ENCODE measurements at regions not wholly inside any gene's neighbourhood (a gene's known extent, or its start where the extent isn't known, plus 50 kb on each side); places are given as distances from the start of the nearest gene placed in this dataset.

DNA sequence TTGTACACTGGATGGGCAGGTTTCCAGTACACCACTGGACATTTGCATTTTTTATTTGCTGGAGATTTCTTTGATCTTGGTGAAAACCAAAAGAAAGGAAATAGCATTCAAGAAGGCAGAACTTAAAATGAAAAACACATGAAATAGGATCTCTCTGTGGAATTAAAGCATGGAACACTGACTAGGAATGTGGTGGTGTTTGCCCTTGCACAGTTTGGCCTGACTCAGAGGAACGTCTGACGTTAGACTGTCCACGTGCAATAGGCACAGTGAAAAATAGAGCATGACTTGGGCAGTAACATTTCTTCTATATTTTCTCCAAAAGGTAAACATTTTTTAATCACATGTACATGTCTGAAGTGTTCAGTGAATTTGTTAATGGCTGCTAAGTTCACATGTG lies 474.1 kb upstream of the PRICKLE1 start:
- no peak for TF ChIP-seq EZH2phosphoT487 (IDR thresholded peaks at IDR 0.05)
- TF ChIP-seq, protein P1, sequence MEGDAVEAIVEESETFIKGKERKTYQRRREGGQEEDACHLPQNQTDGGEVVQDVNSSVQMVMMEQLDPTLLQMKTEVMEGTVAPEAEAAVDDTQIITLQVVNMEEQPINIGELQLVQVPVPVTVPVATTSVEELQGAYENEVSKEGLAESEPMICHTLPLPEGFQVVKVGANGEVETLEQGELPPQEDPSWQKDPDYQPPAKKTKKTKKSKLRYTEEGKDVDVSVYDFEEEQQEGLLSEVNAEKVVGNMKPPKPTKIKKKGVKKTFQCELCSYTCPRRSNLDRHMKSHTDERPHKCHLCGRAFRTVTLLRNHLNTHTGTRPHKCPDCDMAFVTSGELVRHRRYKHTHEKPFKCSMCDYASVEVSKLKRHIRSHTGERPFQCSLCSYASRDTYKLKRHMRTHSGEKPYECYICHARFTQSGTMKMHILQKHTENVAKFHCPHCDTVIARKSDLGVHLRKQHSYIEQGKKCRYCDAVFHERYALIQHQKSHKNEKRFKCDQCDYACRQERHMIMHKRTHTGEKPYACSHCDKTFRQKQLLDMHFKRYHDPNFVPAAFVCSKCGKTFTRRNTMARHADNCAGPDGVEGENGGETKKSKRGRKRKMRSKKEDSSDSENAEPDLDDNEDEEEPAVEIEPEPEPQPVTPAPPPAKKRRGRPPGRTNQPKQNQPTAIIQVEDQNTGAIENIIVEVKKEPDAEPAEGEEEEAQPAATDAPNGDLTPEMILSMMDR (IDR thresholded peaks at IDR 0.05) = no peak
- no peak for TF ChIP-seq EZH2 (IDR thresholded peaks at IDR 0.05)
